Gastrocnemius medialis (tissue), 4 donors: ENCODE measurements at regions not wholly inside any gene's neighbourhood (a gene's known extent, or its start where the extent isn't known, plus 50 kb on each side); places are given as distances from the start of the nearest gene placed in this dataset.

Experiments
- POLR2A ChIP-seq, 2 donors: fragments of 450-650 bp; IDR thresholded peaks; one replicate each; pipeline ENCODE4 v1.6.1; 2017; ENCODE audit warnings: antibody characterized with exemption in 2 of 2, mild to moderate bottlenecking in 2 of 2, moderate library complexity in 2 of 2
- TF ChIP-seq, protein P1 (sequence below), 5 experiments: fragments of 450-650 bp in 3 of 5; fragments of 200-600 bp in 2 of 5; sonication (generic) in 2 of 5; IDR thresholded peaks in 4 of 5; conservative IDR thresholded peaks in 1 of 5; 1 replicate in 4 of 5; 2 replicates in 1 of 5; pipeline ENCODE4 v1.5.1; 2016 to 2019; ENCODE audit warnings: antibody characterized with exemption in 5 of 5, mild to moderate bottlenecking in 3 of 5, moderate library complexity in 3 of 5

DNA sequence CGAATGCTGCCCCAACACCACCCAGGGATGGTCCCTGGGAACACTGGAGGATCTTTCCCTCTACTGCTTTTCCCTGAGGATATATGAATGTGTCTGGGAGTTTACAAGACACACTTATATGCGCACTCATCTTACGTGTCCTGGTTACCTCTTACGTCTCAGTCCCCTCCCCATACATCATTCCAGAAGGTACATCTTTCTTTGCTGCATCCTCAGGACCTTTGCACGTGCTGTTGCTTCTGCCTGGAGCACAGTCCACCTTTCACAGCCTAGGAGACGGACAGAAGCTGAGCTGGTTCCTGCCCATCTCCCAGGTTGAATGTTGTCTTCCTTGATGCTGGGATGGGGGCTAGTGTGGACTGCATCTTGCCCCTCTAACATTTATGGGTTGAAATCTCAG lies 153.0 kb upstream of the FOXF1 start:
- TF ChIP-seq, protein P1, sequence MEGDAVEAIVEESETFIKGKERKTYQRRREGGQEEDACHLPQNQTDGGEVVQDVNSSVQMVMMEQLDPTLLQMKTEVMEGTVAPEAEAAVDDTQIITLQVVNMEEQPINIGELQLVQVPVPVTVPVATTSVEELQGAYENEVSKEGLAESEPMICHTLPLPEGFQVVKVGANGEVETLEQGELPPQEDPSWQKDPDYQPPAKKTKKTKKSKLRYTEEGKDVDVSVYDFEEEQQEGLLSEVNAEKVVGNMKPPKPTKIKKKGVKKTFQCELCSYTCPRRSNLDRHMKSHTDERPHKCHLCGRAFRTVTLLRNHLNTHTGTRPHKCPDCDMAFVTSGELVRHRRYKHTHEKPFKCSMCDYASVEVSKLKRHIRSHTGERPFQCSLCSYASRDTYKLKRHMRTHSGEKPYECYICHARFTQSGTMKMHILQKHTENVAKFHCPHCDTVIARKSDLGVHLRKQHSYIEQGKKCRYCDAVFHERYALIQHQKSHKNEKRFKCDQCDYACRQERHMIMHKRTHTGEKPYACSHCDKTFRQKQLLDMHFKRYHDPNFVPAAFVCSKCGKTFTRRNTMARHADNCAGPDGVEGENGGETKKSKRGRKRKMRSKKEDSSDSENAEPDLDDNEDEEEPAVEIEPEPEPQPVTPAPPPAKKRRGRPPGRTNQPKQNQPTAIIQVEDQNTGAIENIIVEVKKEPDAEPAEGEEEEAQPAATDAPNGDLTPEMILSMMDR (IDR thresholded peaks at IDR 0.05 in 4 of 5, conservative IDR thresholded peaks at IDR 0.05 in 1 of 5) = no peak
- no peak for TF ChIP-seq POLR2A (IDR thresholded peaks at IDR 0.05)
